MCF 10A (cell line): ENCODE measurements at regions not wholly inside any gene's neighbourhood (a gene's known extent, or its start where the extent isn't known, plus 50 kb on each side); places are given as distances from the start of the nearest gene placed in this dataset.

Experiments used
- BruUV-seq: library from RNA; stranded (reverse); fragments of 400-500 nt; replicated peaks from 2 replicates; lab custom pipeline; 2021; lab: Mats Ljungman, UMichigan
- CTCF ChIA-PET: fragments of 300-600 bp; sonication (Branson Sonifier 250); formaldehyde crosslinking; extraction: SDS; loops from one replicate; lab custom pipeline; 2021; ENCODE audit warnings: antibody characterized with exemption, inconsistent platforms; lab: Yijun Ruan, JAX
- POLR2A ChIA-PET: fragments of 300-600, 350-650 bp; sonication (Branson Sonifier 250); formaldehyde crosslinking; extraction: SDS; loops from one replicate; lab custom pipeline; 2020; ENCODE audit warnings: antibody characterized with exemption, inconsistent platforms; lab: Yijun Ruan, JAX
- DNase-seq: peaks from one replicate; pipeline ENCODE4 v3.0.0-alpha.2; 2018; ENCODE audit not compliant: unreplicated experiment
- H3K27ac Mint-ChIP-seq: one replicate; pipeline ENCODE4 v1.8.0; 2022; ENCODE audit warnings: mild to moderate bottlenecking, low read depth, mixed read lengths; ENCODE audit not compliant: unreplicated experiment
- H3K27me3 Mint-ChIP-seq: one replicate; pipeline ENCODE4 v1.8.0; 2022; ENCODE audit warnings: mixed read lengths; ENCODE audit not compliant: insufficient read depth, unreplicated experiment
- H3K36me3 Mint-ChIP-seq: one replicate; pipeline ENCODE4 v1.8.0; 2022; ENCODE audit warnings: mild to moderate bottlenecking, moderate library complexity, mixed read lengths; ENCODE audit not compliant: insufficient read depth, unreplicated experiment
- H3K4me1 Mint-ChIP-seq: one replicate; pipeline ENCODE4 v1.8.0; 2022; ENCODE audit warnings: mixed read lengths; ENCODE audit not compliant: insufficient read depth, unreplicated experiment
- H3K4me3 Mint-ChIP-seq: one replicate; pipeline ENCODE4 v1.8.0; 2022; ENCODE audit warnings: mild to moderate bottlenecking, moderate library complexity, mixed read lengths; ENCODE audit not compliant: unreplicated experiment
- H3K9me3 Mint-ChIP-seq: one replicate; pipeline ENCODE4 v1.8.0; 2022; ENCODE audit warnings: mixed read lengths; ENCODE audit not compliant: unreplicated experiment
- intact Hi-C: fragments of 100-400 bp; cut with micrococcal nuclease; formaldehyde crosslinking; loops from 2 replicates; pipeline ENCODE4 v1.14.1; 2022
- TF ChIP-seq, protein P1 (sequence below): fragments of 200-600 bp; IDR thresholded peaks from one replicate; pipeline ENCODE4 v1.8.0; 2022; ENCODE audit warnings: antibody characterized with exemption, mild to moderate bottlenecking; ENCODE audit not compliant: unreplicated experiment

DNA sequence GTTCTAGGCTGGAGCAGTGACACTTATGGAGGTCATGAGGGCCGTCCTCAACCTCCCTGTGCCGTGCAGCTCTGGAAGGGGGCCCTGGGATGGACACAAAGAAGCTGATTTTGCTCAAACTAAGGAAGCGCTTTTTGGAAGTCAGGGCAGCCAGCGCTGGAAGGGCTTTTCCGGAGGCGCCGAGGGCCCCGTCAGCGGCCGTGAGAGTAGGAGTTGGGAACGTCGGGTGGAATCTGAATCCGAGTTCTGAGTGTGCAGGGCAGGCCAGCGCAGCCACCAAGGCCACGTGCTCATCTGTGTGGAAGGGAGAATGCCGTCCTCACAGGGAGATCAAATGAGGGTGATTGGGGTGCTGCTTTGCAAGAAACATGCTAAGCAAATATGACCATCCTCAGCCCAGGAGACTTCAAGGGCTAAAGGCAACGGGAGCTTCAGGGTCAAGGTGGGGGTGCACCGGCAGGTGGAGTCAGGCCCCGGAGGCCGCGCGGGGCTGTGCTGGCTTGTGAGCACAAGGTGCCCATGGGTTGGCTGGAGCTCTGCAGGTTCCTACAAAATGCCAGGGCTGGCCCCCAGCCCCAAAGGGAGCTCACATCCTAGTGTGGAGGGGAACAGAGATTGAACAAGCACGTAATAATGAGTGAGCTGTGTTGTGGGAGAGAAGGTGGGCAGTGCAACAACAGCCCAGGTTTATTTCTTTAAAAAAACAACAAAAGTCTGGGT, 70.4 kb upstream of the HPCAL1 start:
- no peak overlapping the region for H3K4me3 Mint-ChIP-seq
- POLR2A ChIA-PET: no interaction called here
- CTCF ChIA-PET: interaction anchor here (0.6 kb wide), 2 partner anchors 176 to 708 kb away, joined by 4 read pairs; no protein-coding TSS in a partner anchor
- DNase-seq: no peak
- H3K27me3 Mint-ChIP-seq: peaks cover 22% of the 10 kb centered on the region
- TF ChIP-seq, protein P1, sequence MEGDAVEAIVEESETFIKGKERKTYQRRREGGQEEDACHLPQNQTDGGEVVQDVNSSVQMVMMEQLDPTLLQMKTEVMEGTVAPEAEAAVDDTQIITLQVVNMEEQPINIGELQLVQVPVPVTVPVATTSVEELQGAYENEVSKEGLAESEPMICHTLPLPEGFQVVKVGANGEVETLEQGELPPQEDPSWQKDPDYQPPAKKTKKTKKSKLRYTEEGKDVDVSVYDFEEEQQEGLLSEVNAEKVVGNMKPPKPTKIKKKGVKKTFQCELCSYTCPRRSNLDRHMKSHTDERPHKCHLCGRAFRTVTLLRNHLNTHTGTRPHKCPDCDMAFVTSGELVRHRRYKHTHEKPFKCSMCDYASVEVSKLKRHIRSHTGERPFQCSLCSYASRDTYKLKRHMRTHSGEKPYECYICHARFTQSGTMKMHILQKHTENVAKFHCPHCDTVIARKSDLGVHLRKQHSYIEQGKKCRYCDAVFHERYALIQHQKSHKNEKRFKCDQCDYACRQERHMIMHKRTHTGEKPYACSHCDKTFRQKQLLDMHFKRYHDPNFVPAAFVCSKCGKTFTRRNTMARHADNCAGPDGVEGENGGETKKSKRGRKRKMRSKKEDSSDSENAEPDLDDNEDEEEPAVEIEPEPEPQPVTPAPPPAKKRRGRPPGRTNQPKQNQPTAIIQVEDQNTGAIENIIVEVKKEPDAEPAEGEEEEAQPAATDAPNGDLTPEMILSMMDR: no peak
- no peaks in the 10 kb centered on the region for H3K4me1 Mint-ChIP-seq
- intact Hi-C loops: no loop called here
- H3K36me3 Mint-ChIP-seq: peaks cover 4% of the 10 kb centered on the region
- no peak overlapping the region for H3K27ac Mint-ChIP-seq
- peaks cover 8% of the 10 kb centered on the region for H3K9me3 Mint-ChIP-seq
- no TSS peak for BruUV-seq

DNA sequence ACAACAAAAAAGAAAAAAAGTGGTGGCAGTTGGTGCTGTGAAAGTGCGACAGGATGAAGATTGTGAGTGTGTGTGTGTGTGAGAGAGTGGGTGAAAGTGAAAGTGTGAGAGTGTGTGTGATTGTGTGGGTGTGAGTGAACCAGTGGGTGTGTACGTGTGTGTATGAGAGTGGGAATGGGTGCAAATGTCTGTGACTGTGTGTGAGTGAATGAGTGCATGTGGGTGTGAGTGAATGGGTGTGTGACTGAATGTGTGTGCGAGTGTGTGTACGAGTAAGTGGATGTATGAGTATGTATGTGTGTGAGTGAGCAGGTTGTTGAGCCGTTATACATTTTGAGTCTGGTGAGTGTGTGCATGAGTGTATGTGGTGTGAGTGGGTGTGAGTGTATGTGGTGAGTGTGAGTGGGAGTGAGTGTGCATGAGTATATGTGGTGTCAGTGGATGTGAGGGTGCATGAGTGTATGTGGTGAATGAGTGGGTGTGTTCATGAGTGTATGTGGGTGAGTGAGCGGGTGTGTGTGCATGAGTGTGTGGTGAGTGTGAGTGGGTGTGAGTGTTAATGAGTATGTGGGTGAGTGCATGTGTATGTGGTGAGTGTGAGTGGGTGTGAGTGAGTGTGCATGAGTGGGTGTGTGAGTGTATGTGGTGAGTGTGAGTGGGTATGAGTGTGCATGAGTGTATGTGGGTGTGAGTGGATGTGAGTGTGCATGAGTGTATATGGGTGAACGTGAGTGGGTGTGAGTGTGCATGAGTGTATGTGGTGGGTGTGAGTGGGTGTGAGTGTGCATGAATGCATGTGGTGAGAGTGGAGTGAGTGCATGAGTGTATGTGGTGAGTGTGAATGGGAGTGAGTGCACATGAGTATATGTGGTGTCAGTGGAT, 69.3 kb upstream of the HPCAL1 start:
- ChIA-PET CTCF (interaction anchor here (0.6 kb wide), 2 partner anchors 201 to 782 kb away, joined by 4 to 5 read pairs; no protein-coding TSS in a partner anchor), POLR2A (no interaction called here)
- Mint-ChIP-seq H3K4me1 (no peaks in the 10 kb centered on the region), H3K36me3 (no peaks in the 10 kb centered on the region), H3K9me3 (peaks cover 8% of the 10 kb centered on the region), H3K4me3 (no peak overlapping the region), H3K27ac (no peak overlapping the region), H3K27me3 (peaks cover 22% of the 10 kb centered on the region)
- intact Hi-C loops: no loop called here
- TF ChIP-seq, protein P1: no peak
- no peak for DNase-seq
- BruUV-seq: no TSS peak

DNA sequence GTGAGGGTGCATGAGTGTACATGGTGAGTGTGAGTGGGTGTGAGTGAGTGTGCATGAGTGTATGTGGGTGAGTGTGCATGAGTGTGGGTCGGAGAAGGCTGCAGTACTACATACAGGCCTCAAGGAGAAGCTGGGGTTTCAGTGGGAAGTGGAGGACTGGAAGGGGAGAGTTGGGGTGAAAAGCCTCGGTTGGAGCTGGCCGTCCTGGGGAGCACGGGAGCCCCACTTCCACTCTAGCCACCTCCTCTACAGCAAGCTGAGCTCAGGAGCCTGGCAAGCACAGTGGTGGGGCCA, 68.7 kb upstream of the HPCAL1 start:
- TF ChIP-seq, protein P1: no peak
- ChIA-PET CTCF (interaction anchor here (0.6 kb wide), 2 partner anchors 201 to 782 kb away, joined by 4 to 5 read pairs; no protein-coding TSS in a partner anchor), POLR2A (no interaction called here)
- Mint-ChIP-seq H3K27me3 (peaks cover 22% of the 10 kb centered on the region), H3K4me3 (no peak overlapping the region), H3K4me1 (no peaks in the 10 kb centered on the region), H3K9me3 (peaks cover 8% of the 10 kb centered on the region), H3K27ac (no peak overlapping the region), H3K36me3 (no peaks in the 10 kb centered on the region)
- BruUV-seq: no TSS peak
- DNase-seq: no peak
- intact Hi-C loops: no loop called here

DNA sequence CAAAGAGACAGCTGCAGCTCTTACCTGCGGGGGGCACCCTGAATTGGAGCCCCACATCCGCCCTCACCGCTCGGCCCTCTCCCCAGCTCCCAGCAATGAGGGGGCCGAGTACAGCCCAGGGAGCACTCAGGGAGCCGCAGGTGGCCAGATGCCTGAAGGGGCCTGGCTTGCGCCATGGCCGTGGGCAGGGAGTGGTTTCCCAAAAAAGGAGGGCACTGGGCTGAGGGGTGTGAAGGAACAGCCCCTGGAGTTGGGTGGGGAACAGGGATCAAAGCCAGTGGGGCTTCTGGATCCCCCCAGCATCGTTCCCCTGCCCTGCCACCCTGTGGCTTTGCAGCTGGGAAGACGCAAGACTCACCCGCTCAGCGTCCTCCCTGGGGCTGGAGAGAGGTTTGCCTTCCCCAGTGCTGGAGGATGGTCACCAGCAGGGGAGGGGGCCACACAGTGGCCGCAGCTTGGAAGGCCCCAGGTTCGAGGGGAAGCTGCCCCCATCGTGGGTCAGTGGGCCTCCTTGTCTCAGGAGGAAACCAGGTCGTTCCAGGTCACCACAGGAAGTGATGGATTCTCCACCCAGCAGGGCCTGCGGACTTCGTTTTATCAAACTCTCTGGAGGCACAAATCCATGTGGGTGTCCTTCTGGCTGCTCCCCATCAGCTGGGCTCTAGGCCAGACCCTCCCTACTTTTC, 68.2 kb upstream of the HPCAL1 start:
- DNase-seq: no peak
- Mint-ChIP-seq H3K36me3 (no peaks in the 10 kb centered on the region), H3K4me1 (no peaks in the 10 kb centered on the region), H3K27me3 (peaks cover 22% of the 10 kb centered on the region), H3K27ac (no peak overlapping the region), H3K4me3 (no peak overlapping the region), H3K9me3 (peaks cover 8% of the 10 kb centered on the region)
- BruUV-seq: no TSS peak
- ChIA-PET CTCF (interaction anchor here (0.6 kb wide), 2 partner anchors 200 to 781 kb away, joined by 4 to 5 read pairs; no protein-coding TSS in a partner anchor), POLR2A (no interaction called here)
- TF ChIP-seq, protein P1: no peak
- intact Hi-C loops: no loop called here
